Globus pallidus (tissue), 1 donor: ENCODE measurements at regions not wholly inside any gene's neighbourhood (a gene's known extent, or its start where the extent isn't known, plus 50 kb on each side); places are given as distances from the start of the nearest gene placed in this dataset.
"Not testable (repeated sequence)": the region's sequence is repeated elsewhere in the genome, so short reads cannot be mapped to it uniquely, and the experiment has no call there.

ENCODE experiments used
- DNase-seq: peaks from one replicate; pipeline ENCODE4 v3.0.0-alpha.2; 2015; ENCODE audit warnings: low spot score

GRCh38 chr9:41623666-41624065 is 434.5 kb upstream of the ZNG1F start:
- not testable (repeated sequence) for DNase-seq

DNA sequence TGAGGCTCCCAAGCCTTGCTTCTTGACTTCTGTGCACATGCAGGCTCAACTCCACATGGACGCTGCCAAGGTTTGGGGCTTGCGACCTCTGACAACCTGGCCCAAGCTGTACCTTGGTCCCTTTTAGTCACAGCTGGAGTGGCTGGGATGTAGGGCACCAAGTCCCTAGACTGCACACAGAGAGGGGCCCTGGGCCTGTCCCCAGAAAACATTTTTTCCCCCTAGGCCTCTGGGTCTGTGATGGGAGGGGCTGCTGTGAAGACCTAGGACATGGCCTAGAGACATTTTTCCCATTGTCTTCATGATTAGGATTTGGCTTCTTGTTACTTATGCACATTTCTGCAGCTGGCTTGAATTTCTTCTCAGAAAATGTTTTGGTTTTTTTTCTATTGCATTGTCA is 430.1 kb upstream of the ZNG1F start:
- not testable (repeated sequence) for DNase-seq

GRCh38 chr9:41606961-41607547 is 417.9 kb upstream of the ZNG1F start:
- DNase-seq: not testable (repeated sequence)

- DNase-seq: not testable (repeated sequence)
Observed at GRCh38 chr9:41565572-41565971, 376.5 kb upstream of the ZNG1F start.
